22Rv1 (cell line): ENCODE measurements at regions not wholly inside any gene's neighbourhood (a gene's known extent, or its start where the extent isn't known, plus 50 kb on each side); places are given as distances from the start of the nearest gene placed in this dataset.

Experiments used
- H3K27ac ChIP-seq: fragments of 450-650 bp; 2 replicates; pipeline ENCODE4 v1.5.1; 2017
- ZFX ChIP-seq: fragments of 450-650 bp; IDR thresholded peaks from 2 replicates; pipeline ENCODE4 v1.6.1; 2017; ENCODE audit warnings: antibody characterized with exemption, borderline replicate concordance
- TF ChIP-seq, protein P1 (sequence below): fragments of 450-650 bp; IDR thresholded peaks from 2 replicates; pipeline ENCODE4 v1.5.1; 2017; ENCODE audit warnings: mild to moderate bottlenecking

DNA sequence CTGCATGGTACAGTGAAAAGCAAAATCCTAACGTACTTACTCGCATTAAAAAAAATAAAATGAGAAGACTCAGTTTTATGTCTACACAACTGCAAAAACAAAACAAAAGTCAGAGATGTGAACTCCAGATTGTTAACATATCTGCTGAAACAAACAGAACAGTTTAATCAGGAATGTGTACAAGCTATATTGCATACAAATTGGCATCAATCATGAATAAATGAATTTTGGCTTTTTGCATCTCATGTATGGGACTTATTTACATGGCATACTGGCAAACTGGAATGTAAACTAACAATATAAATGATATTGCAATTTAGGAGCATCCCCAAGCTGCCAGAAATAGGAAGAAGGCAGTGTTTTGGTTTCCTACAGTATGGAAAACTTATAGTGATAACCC lies 79.6 kb upstream of the NSMCE3 start:
- TF ChIP-seq ZFX, result no peak
- TF ChIP-seq, protein P1, sequence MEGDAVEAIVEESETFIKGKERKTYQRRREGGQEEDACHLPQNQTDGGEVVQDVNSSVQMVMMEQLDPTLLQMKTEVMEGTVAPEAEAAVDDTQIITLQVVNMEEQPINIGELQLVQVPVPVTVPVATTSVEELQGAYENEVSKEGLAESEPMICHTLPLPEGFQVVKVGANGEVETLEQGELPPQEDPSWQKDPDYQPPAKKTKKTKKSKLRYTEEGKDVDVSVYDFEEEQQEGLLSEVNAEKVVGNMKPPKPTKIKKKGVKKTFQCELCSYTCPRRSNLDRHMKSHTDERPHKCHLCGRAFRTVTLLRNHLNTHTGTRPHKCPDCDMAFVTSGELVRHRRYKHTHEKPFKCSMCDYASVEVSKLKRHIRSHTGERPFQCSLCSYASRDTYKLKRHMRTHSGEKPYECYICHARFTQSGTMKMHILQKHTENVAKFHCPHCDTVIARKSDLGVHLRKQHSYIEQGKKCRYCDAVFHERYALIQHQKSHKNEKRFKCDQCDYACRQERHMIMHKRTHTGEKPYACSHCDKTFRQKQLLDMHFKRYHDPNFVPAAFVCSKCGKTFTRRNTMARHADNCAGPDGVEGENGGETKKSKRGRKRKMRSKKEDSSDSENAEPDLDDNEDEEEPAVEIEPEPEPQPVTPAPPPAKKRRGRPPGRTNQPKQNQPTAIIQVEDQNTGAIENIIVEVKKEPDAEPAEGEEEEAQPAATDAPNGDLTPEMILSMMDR, result no peak
- no peak overlapping the region for H3K27ac ChIP-seq

DNA sequence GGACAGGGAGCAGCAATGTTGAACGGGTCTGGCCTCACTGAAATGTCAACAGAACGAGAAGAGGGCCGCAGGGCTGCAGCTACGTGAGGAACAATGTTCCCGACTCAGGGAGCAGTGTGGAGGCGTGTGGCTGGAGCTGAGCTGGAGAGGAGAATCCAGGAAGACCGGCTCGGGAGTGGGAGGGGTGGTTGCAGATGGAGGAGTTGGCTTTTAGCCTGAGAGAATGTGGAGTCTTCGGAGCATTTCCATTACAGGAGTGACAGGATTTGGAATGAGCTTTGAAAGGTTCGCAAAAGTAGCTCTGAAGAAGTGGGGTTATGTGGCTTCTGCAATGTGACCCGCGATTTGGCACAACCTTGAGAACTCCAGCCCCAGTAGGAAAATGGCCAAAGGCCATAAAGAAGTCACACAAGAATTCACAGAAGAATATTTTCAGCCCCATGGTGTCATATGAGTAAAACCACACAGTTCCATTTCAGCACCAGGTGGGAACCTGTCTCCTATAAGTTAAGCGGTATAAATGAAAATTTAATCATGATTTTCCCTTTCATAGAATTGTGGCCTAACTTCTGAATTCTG lies 78.8 kb upstream of the NSMCE3 start:
- TF ChIP-seq, protein P1, result no peak
- TF ChIP-seq ZFX, result no peak
- no peak overlapping the region for H3K27ac ChIP-seq

DNA sequence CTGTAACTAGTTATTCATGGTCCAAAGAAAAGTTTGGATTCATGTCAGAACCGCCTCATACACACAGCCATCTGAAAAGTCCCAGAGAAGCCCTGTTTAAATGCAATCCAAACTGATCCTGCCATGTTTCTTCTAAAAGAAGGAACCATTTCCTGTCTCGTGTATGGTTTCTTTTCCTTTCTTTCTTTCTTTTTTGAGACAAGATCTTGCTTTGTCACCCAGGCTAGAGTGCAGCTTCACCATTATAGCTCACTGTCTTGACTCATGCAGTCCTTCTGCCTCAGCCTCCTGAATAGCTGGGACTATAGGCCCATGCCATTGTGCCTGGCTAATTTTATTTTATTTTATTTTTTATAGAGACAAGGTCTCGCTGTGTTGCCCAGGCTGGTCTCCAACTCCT lies 77.4 kb upstream of the NSMCE3 start:
- TF ChIP-seq, protein P1, result no peak
- TF ChIP-seq ZFX, result no peak
- H3K27ac ChIP-seq, result no peak overlapping the region

DNA sequence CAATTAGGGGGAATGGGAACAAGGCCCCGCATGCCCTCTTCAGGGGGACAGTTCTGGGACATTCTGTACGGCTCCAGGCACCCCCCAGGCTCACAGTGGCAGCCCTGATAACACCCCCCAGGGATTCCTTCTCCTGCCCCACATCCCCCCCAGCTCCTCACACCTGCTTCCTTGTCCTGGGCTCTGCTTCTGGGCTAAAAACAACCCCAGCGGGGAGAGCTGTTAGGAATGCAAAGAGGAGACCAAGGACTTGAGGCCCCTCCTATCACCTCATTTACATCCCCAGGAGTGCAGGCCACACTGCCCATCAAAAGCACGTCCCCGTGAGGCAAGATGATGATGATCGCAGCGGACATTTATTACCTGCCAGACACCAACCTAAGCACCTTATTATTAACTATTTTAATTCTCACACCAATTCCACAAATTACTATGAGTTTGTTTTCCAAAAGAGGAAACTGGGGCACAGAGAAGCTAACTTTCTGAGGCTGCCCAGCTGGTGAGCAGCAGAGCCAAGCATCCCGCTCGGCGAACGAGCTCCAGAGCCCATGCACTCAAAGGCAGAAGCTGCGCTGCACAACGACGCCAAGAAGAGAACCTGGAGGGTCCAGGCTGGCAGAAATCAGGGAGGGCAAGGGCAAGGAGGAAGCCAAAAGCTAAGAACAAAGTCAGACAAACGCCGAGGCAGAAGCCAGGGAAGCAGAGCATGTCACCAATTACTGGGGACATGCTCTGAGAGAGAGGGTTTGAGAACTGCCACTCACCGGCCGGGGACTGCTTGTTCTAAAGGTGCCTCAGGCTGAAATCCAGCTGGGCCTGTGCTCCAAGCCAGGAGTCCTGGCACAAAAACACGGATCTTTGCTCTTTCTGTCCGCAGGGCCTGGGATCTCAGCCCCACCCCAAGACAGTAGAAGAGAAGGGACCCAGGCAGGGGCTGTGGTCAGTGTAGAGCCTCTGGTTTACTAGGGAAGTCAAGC lies 76.2 kb upstream of the NSMCE3 start:
- TF ChIP-seq, protein P1, result no peak
- no peak for TF ChIP-seq ZFX
- no peak overlapping the region for H3K27ac ChIP-seq

DNA sequence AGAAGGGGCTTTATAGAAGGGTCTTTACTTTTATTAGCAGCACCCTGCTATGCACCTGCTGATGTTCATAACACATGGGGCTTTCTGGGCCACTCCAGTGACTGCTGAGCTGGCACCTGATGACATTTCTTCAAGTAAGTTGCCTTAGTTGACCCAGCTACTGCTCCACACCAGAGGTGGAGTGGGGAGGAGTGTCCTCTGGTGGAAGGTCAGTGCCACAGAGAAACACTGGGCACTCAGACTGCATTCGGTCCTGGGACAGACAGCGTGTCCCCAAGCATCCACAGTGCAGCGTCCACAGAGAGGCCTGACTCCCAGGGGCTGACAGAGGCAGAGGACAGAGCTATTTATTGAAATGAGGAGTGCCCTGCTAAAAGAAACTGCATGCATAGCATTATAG lies 74.9 kb upstream of the NSMCE3 start:
- no peak overlapping the region for H3K27ac ChIP-seq
- TF ChIP-seq, protein P1, result no peak
- TF ChIP-seq ZFX, result no peak

DNA sequence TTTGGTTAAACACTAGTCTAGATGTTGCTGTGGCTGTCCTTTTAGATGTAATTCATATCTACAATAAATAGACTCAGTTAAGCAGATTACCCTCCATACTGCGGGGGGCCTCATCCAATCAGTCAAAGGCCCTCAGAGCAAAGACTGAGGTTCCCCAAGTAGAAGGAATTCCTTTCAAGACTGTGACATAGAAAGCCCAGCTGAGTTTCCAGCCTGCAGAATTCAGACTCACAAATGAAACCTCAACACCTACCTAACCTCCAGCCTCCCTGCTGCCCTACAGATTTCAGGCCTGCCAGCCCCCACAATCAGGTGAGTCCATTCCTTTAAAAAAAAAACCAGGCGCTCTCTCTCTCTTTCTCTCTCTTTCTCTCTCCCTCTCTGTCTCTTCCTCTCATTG lies 73.6 kb upstream of the NSMCE3 start:
- TF ChIP-seq ZFX, result no peak
- TF ChIP-seq, protein P1, result no peak
- H3K27ac ChIP-seq, result no peak overlapping the region

DNA sequence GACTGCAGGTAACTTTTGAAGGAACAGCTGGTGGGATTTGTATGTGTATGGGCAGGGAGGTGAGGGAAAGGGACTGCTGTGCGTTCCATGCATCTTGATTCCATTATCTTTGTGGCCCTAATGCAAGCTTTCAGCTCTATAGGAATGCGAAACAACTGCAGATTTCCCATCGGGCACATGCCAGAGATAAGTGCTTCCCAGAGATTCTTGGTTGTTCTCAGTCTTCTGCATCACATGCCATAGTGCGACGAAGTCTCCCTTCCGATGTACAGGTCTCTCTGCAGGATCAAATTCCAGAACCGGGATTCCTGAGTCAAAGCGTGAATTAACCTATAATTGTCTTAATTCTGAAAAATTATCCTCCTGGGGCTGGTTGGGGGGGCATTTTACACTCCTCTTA lies 72.6 kb upstream of the NSMCE3 start:
- H3K27ac ChIP-seq, result no peak overlapping the region
- TF ChIP-seq, protein P1, result no peak
- TF ChIP-seq ZFX, result no peak
